Common myeloid progenitor, CD34-positive (primary cell): ENCODE measurements at regions not wholly inside any gene's neighbourhood (a gene's known extent, or its start where the extent isn't known, plus 50 kb on each side); places are given as distances from the start of the nearest gene placed in this dataset.

Experiments used
- CTCF ChIA-PET: fragments of 350-600 bp; sonication (Branson Sonifier 250); formaldehyde crosslinking; loops from one replicate; lab custom pipeline; 2021; ENCODE audit warnings: antibody characterized with exemption; lab: Charles Lee
- POLR2A ChIA-PET: fragments of 350-600 bp; sonication (Branson Sonifier 250); formaldehyde crosslinking; loops from one replicate; lab custom pipeline; 2021; ENCODE audit warnings: antibody characterized with exemption; lab: Charles Lee
- DNase-seq, 3 donors: peaks; one replicate each; pipeline versions ENCODE4 v3.0.0 to v3.0.0-alpha.2; 2013
- H3K27ac ChIP-seq, 2 experiments: 1 replicate in 1 of 2; 2 replicates in 1 of 2; pipeline ENCODE4 v1.7.0; 2013; ENCODE audit warnings: inconsistent platforms in 2 of 2, low read length in 2 of 2, mild to moderate bottlenecking in 2 of 2, low read depth in 1 of 2, moderate library complexity in 1 of 2; ENCODE audit not compliant: severe bottlenecking in 2 of 2, insufficient read depth in 1 of 2, poor library complexity in 1 of 2
- H3K27me3 ChIP-seq, 5 experiments: replicated peaks in 2 of 5; 1 replicate in 3 of 5; 2 replicates in 2 of 5; pipeline versions ENCODE4 v1.6.1 to v1.7.0; 2013; ENCODE audit warnings: low read length in 4 of 5, mild to moderate bottlenecking in 2 of 5, moderate library complexity in 2 of 5, inconsistent platforms in 1 of 5; ENCODE audit not compliant: insufficient read depth in 5 of 5, control insufficient read depth in 4 of 5
- H3K36me3 ChIP-seq, 4 experiments: 1 replicate in 2 of 4; 2 replicates in 2 of 4; pipeline versions ENCODE4 v1.6.1 to v1.7.0; 2013; ENCODE audit warnings: low read length in 3 of 4, control low read depth in 1 of 4, mild to moderate bottlenecking in 1 of 4; ENCODE audit not compliant: control insufficient read depth in 4 of 4, insufficient read depth in 4 of 4
- H3K4me1 ChIP-seq, 4 experiments: 1 replicate in 3 of 4; 2 replicates in 1 of 4; pipeline versions ENCODE4 v1.6.1 to v1.7.1; 2013; ENCODE audit warnings: low read length in 3 of 4, mild to moderate bottlenecking in 3 of 4, control low read depth in 1 of 4, inconsistent platforms in 1 of 4, moderate library complexity in 1 of 4; ENCODE audit not compliant: control insufficient read depth in 4 of 4, insufficient read depth in 4 of 4; ENCODE audit errors: control extremely low read depth in 1 of 4
- H3K4me3 ChIP-seq, 7 experiments: 1 replicate in 4 of 7; 2 replicates in 3 of 7; pipeline versions ENCODE4 v1.5.1 to v1.7.0; 2013; ENCODE audit warnings: mild to moderate bottlenecking in 7 of 7, low read length in 6 of 7, moderate library complexity in 6 of 7, inconsistent platforms in 2 of 7, low read depth in 2 of 7, control low read depth in 1 of 7; ENCODE audit not compliant: insufficient read depth in 4 of 7, control insufficient read depth in 1 of 7; ENCODE audit errors: extremely low read depth in 1 of 7
- H3K9me3 ChIP-seq, 5 experiments: 1 replicate in 4 of 5; 2 replicates in 1 of 5; pipeline versions ENCODE4 v1.6.1 to v1.7.1; 2013; ENCODE audit warnings: low read length in 4 of 5, mild to moderate bottlenecking in 2 of 5, inconsistent platforms in 1 of 5, low read depth in 1 of 5, moderate library complexity in 1 of 5; ENCODE audit not compliant: control insufficient read depth in 4 of 5, insufficient read depth in 2 of 5; ENCODE audit errors: control extremely low read depth in 1 of 5
- WGBS: methylation state at CpG from one replicate; pipeline ENCODE4 v1.1.5; 2013; ENCODE audit not compliant: insufficient coverage; 5-methylcytosine and 5-hydroxymethylcytosine counted together

DNA sequence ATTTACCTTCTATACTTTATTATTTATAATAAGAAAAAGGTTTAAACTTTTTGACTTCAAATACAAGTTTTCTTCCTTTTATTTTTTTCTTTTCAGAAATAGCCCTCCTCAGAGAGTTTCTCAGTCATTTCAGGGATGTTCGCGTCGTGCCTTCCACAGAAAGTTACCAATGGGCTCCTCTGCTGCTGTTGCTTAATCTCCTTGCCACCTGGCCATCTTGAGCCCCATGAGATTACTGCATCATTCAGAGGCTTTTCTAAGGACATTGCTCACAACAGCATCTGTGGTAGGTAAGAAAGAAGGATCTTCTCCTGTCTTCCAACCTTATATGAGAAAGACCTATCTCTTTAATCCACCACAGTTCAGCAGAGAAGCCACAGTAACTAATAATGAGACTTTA is 1361.9 kb upstream of the ADGRL3 start:
- no peak overlapping the region for H3K4me3 ChIP-seq
- H3K27ac ChIP-seq, result no peak overlapping the region
- ChIA-PET POLR2A (no interaction called here), CTCF (no interaction called here)
- whole genome bisulfite sequencing, result 100% methylated on average over 3 of the region's 3 CpGs
- H3K27me3 ChIP-seq, result no peaks in the 10 kb centered on the region
- no peaks in the 10 kb centered on the region for H3K9me3 ChIP-seq
- no peak for DNase-seq
- no peaks in the 10 kb centered on the region for H3K4me1 ChIP-seq
- no peaks in the 10 kb centered on the region for H3K36me3 ChIP-seq

- H3K27me3 ChIP-seq, result no peaks in the 10 kb centered on the region
- no peaks in the 10 kb centered on the region for H3K4me1 ChIP-seq
- WGBS, result no CpG with 5 or more reads among the region's 1 CpG
- ChIA-PET CTCF (no interaction called here), POLR2A (no interaction called here)
- H3K9me3 ChIP-seq, result no peaks in the 10 kb centered on the region
- H3K36me3 ChIP-seq, result no peaks in the 10 kb centered on the region
- no peak overlapping the region for H3K27ac ChIP-seq
- no peak overlapping the region for H3K4me3 ChIP-seq
- DNase-seq, result no peak
These were observed 1358.4 kb upstream of the ADGRL3 start for GRCh38 chr4:59841698-59842097.

DNA sequence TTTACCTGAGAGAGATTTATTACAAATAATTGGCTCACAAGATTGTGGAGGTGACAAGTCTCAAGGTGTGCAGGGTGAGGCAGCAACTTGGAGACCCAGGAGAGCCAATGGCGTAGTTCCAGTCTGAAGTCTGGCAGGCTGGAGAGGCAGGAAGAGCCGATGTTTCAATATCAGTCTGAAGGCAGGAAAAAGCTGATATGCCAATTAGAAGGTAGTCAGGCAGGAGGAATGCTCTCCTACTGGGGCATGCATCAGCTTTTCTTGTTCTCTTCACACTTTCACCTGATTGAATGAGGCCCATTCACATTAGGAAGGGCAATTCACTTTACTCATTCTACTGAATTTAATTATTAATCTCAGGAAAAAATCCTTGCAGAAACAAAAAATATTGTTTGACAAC is 1351.7 kb upstream of the ADGRL3 start:
- Histone ChIP-seq H3K27ac (no peak overlapping the region), H3K9me3 (no peaks in the 10 kb centered on the region), H3K4me1 (peaks cover 0 to 5% (median 0%) of the 10 kb centered on the region in 4 experiments), H3K36me3 (no peaks in the 10 kb centered on the region), H3K27me3 (no peaks in the 10 kb centered on the region), H3K4me3 (no peak overlapping the region)
- CTCF ChIA-PET, result no interaction called here
- POLR2A ChIA-PET, result no interaction called here
- no peak for DNase-seq
- WGBS, result 90% methylated on average over 2 of the region's 2 CpGs

DNA sequence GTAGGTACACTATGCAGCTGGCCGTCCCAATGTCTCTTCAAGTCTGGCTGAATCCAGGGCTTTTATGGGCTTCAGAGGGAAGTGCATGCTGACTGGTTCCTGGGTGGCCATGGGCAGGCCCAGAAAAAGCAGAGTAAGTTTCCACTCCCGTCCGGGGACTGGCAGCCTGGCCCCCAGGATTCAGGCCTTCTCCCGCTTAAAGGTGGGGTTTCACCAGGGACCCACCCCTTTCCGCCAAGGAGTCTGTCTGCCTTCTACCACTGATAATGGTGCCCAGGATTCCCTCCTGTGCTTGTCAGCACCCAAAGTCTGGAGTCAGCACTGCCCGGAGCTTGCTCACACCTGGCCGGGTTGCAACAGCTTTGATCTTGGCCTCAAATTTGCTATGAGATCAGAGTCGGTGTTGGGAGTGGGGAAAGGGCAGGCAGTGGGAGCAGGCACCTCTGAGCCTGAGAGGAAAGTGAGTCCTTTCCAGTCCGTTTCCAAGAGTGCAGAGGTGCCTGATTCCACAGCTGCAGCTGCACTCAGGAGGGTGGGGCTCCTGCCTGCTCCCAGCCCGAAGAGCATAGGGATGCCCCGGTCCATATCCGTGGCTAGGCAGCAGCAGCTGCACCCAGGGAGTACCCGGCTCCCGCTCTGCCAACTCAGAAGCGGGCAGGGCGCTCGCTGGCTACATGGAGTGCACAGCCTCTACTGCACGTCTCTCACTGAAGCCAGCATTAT is 1344.3 kb upstream of the ADGRL3 start:
- WGBS, result 97% methylated on average over 18 of the region's 18 CpGs
- Histone ChIP-seq H3K9me3 (no peaks in the 10 kb centered on the region), H3K27me3 (no peaks in the 10 kb centered on the region), H3K27ac (no peak overlapping the region), H3K36me3 (no peaks in the 10 kb centered on the region), H3K4me1 (peaks cover 0 to 5% (median 0%) of the 10 kb centered on the region in 4 experiments), H3K4me3 (no peak overlapping the region)
- DNase-seq, result no peak
- CTCF ChIA-PET, result no interaction called here
- POLR2A ChIA-PET, result interaction anchor here (0.6 kb wide), 1 partner anchor 217 kb away, joined by 3 read pairs; no protein-coding TSS in a partner anchor

DNA sequence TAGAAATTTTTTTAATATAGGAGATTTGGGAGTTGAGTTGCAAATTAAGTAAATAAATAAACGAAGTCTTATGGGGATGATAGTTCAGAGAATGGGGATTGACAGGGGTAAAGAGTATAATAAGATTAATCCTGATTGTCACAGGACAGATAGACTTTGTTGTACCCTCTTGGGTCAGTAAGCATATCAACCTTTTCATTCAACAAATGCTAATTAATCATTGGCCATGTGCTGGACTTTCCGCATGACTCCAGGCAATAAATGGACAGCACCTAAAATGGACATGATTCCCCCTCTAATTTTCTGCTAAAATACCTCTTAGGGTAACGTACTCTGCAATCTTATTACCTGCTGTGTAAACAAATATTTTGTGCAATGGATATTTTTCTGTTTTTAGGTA is 1331.1 kb upstream of the ADGRL3 start:
- no peak for DNase-seq
- Histone ChIP-seq H3K4me3 (no peak overlapping the region), H3K9me3 (no peaks in the 10 kb centered on the region), H3K27ac (no peak overlapping the region), H3K36me3 (no peaks in the 10 kb centered on the region), H3K27me3 (no peaks in the 10 kb centered on the region), H3K4me1 (no peaks in the 10 kb centered on the region)
- 100% methylated on average over 1 of the region's 3 CpGs for WGBS
- POLR2A ChIA-PET, result no interaction called here
- CTCF ChIA-PET, result no interaction called here

- H3K36me3 ChIP-seq, result no peaks in the 10 kb centered on the region
- POLR2A ChIA-PET, result no interaction called here
These were observed 1330.6 kb upstream of the ADGRL3 start for GRCh38 chr4:59869559-59869958.

DNA sequence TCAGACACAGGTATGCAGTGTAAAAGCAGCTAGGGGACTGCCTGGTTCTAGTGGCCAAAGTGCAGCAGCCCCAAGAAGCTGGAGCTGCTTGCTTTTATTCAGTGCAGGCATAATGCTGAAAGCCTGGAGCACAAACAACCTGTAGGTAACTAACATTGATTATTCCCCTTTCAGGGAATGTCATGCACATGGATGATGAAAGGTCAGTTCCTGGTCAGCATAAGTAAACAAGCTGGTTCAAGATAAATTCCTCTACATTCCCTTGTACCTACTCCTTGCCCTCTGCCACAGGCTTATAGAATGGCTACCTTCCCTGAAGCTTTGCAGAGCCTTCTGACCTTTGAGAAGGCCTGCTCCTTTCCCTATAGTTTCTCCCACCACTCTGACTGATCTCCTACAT is 1318.5 kb upstream of the ADGRL3 start:
- CTCF ChIA-PET, result no interaction called here
- POLR2A ChIA-PET, result no interaction called here
- no peak overlapping the region for H3K4me3 ChIP-seq
- no peaks in the 10 kb centered on the region for H3K9me3 ChIP-seq
- no peaks in the 10 kb centered on the region for H3K36me3 ChIP-seq
- no peaks in the 10 kb centered on the region for H3K27me3 ChIP-seq
- H3K27ac ChIP-seq, result no peak overlapping the region
- DNase-seq, result no peak
- no peaks in the 10 kb centered on the region for H3K4me1 ChIP-seq

More at GRCh38 chr4:59869559-59869958, 1330.6 kb upstream of the ADGRL3 start:
- H3K27me3 ChIP-seq, result no peaks in the 10 kb centered on the region
- WGBS, result 94% methylated on average over 2 of the region's 3 CpGs
- no peaks in the 10 kb centered on the region for H3K4me1 ChIP-seq
- no peak overlapping the region for H3K27ac ChIP-seq
- no peak for DNase-seq
- no peak overlapping the region for H3K4me3 ChIP-seq
- CTCF ChIA-PET, result no interaction called here
- H3K9me3 ChIP-seq, result no peaks in the 10 kb centered on the region
